PFSK-1 (cell line): ENCODE measurements at regions not wholly inside any gene's neighbourhood (a gene's known extent, or its start where the extent isn't known, plus 50 kb on each side); places are given as distances from the start of the nearest gene placed in this dataset.

ENCODE experiments used
- TAF1 ChIP-seq: IDR thresholded peaks from 2 replicates; pipeline ENCODE4 v1.6.1; 2012; ENCODE audit warnings: low read length, control low read depth, borderline replicate concordance; ENCODE audit not compliant: insufficient read depth
- TF ChIP-seq, protein P1 (sequence below), 2 experiments: IDR thresholded peaks; 2 replicates each; pipeline versions ENCODE4 v1.6.1 to v1.8.0; 2011 to 2012; ENCODE audit warnings: low read depth in 2 of 2, low read length in 2 of 2, control low read depth in 1 of 2, inconsistent platforms in 1 of 2, mild to moderate bottlenecking in 1 of 2, moderate library complexity in 1 of 2; ENCODE audit not compliant: insufficient read depth in 1 of 2

- no peak for TF ChIP-seq TAF1
- TF ChIP-seq, protein P1, sequence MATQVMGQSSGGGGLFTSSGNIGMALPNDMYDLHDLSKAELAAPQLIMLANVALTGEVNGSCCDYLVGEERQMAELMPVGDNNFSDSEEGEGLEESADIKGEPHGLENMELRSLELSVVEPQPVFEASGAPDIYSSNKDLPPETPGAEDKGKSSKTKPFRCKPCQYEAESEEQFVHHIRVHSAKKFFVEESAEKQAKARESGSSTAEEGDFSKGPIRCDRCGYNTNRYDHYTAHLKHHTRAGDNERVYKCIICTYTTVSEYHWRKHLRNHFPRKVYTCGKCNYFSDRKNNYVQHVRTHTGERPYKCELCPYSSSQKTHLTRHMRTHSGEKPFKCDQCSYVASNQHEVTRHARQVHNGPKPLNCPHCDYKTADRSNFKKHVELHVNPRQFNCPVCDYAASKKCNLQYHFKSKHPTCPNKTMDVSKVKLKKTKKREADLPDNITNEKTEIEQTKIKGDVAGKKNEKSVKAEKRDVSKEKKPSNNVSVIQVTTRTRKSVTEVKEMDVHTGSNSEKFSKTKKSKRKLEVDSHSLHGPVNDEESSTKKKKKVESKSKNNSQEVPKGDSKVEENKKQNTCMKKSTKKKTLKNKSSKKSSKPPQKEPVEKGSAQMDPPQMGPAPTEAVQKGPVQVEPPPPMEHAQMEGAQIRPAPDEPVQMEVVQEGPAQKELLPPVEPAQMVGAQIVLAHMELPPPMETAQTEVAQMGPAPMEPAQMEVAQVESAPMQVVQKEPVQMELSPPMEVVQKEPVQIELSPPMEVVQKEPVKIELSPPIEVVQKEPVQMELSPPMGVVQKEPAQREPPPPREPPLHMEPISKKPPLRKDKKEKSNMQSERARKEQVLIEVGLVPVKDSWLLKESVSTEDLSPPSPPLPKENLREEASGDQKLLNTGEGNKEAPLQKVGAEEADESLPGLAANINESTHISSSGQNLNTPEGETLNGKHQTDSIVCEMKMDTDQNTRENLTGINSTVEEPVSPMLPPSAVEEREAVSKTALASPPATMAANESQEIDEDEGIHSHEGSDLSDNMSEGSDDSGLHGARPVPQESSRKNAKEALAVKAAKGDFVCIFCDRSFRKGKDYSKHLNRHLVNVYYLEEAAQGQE (IDR thresholded peaks at IDR 0.05; ENCODE audit: insufficient read depth in 1 of 2, low read depth in 2 of 2, low read length in 2 of 2), result no peak
Observed at GRCh38 chr3:16066975-16067374, 107.5 kb upstream of the GALNT15 start.
